Endothelial cell of umbilical vein (primary cell): ENCODE measurements at regions not wholly inside any gene's neighbourhood (a gene's known extent, or its start where the extent isn't known, plus 50 kb on each side); places are given as distances from the start of the nearest gene placed in this dataset.

Experiments used
- EZH2 ChIP-seq: IDR thresholded peaks from 2 replicates; pipeline ENCODE4 v1.6.1; 2012; ENCODE audit warnings: borderline replicate concordance, low read depth, mild to moderate bottlenecking, moderate library complexity, low read length, inconsistent platforms; ENCODE audit not compliant: severe bottlenecking
- GATA2 ChIP-seq: IDR thresholded peaks from 2 replicates; pipeline ENCODE4 v1.7.0; 2011; ENCODE audit warnings: low read depth, mild to moderate bottlenecking, moderate library complexity, mixed read lengths, low read length; ENCODE audit not compliant: insufficient read length, insufficient read depth
- JUN ChIP-seq: IDR thresholded peaks from 2 replicates; pipeline ENCODE4 v1.6.1; 2011; ENCODE audit warnings: borderline replicate concordance, low read depth; ENCODE audit not compliant: insufficient read length, insufficient read depth
- MYC ChIP-seq: IDR thresholded peaks from one replicate; pipeline ENCODE4 v1.6.1; 2011; ENCODE audit warnings: mild to moderate bottlenecking, low read depth, low read length
- POLR2A ChIP-seq: IDR thresholded peaks from 2 replicates; pipeline ENCODE4 v1.6.1; 2012; ENCODE audit warnings: low read depth, mild to moderate bottlenecking, control low read depth, low read length
- POLR2AphosphoS5 ChIP-seq: IDR thresholded peaks from 2 replicates; pipeline ENCODE4 v1.6.1; 2012; ENCODE audit warnings: low read depth, mild to moderate bottlenecking, control low read depth, low read length, moderate library complexity; ENCODE audit not compliant: insufficient read depth
- TF ChIP-seq, protein P1 (sequence below), 2 donors: IDR thresholded peaks; 1 replicate in 1 of 2; 2 replicates in 1 of 2; pipeline ENCODE4 v1.5.1; 2011; ENCODE audit warnings: low read length in 2 of 2, mild to moderate bottlenecking in 2 of 2, moderate library complexity in 2 of 2, control low read depth in 1 of 2, inconsistent platforms in 1 of 2, low read depth in 1 of 2; ENCODE audit not compliant: insufficient read depth in 1 of 2; ENCODE audit errors: extremely low read depth in 1 of 2
- TF ChIP-seq, protein P2 (sequence below): IDR thresholded peaks from 2 replicates; pipeline ENCODE4 v1.6.1; 2011; ENCODE audit not compliant: insufficient read depth, insufficient read length

DNA sequence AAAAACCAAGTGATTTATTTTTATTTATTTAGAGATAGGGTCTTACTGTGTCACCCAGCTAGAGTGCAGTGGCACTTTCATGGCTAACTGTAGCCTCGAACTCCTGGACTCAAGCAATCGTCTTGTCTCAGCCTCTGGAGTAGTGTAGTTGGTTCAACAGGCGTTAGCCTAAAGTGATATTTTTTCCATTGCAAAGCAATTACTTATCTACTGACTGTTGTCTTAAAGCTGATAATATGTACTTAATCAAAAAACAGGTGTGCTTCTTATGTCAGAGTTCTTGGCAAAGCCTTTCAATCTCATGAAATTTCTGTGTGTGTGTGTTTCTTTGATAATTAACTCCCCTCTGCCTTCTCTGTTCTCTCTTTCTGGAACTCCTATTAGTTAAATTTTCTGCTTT, 62.4 kb upstream of the DUSP10 start:
- TF ChIP-seq POLR2A, result no peak
- TF ChIP-seq EZH2, result no peak
- TF ChIP-seq, protein P1, sequence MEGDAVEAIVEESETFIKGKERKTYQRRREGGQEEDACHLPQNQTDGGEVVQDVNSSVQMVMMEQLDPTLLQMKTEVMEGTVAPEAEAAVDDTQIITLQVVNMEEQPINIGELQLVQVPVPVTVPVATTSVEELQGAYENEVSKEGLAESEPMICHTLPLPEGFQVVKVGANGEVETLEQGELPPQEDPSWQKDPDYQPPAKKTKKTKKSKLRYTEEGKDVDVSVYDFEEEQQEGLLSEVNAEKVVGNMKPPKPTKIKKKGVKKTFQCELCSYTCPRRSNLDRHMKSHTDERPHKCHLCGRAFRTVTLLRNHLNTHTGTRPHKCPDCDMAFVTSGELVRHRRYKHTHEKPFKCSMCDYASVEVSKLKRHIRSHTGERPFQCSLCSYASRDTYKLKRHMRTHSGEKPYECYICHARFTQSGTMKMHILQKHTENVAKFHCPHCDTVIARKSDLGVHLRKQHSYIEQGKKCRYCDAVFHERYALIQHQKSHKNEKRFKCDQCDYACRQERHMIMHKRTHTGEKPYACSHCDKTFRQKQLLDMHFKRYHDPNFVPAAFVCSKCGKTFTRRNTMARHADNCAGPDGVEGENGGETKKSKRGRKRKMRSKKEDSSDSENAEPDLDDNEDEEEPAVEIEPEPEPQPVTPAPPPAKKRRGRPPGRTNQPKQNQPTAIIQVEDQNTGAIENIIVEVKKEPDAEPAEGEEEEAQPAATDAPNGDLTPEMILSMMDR (IDR thresholded peaks at IDR 0.05; ENCODE audit: extremely low read depth in 1 of 2, insufficient read depth in 1 of 2, low read depth in 1 of 2, low read length in 2 of 2), result no peak
- no peak for TF ChIP-seq POLR2AphosphoS5
- no peak for TF ChIP-seq MYC
- TF ChIP-seq GATA2, result no peak
- TF ChIP-seq, protein P2, sequence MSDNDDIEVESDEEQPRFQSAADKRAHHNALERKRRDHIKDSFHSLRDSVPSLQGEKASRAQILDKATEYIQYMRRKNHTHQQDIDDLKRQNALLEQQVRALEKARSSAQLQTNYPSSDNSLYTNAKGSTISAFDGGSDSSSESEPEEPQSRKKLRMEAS, result no peak
- TF ChIP-seq JUN, result no peak
